ENCODE measurements at regions not wholly inside any gene's neighbourhood (a gene's known extent, or its start where the extent isn't known, plus 50 kb on each side); places are given as distances from the start of the nearest gene placed in this dataset.

GRCh38 chr9:99419070-99419469, 197.0 kb downstream of the SEC61B start:
- no peak for TF ChIP-seq CTCF (IDR thresholded peaks at IDR 0.05; ENCODE audit: low read length)
- no peak for TF ChIP-seq EZH2 (IDR thresholded peaks at IDR 0.05; ENCODE audit: borderline replicate concordance, low read length)
